ENCODE measurements at regions not wholly inside any gene's neighbourhood (a gene's known extent, or its start where the extent isn't known, plus 50 kb on each side); places are given as distances from the start of the nearest gene placed in this dataset.

- no peaks in the 10 kb centered on the region for H3K27me3 Mint-ChIP-seq (ENCODE audit: low read depth in 3 of 3)
- Histone ChIP-seq H3K27me3 (ENCODE audit: control insufficient read depth in 2 of 2, insufficient read depth in 2 of 2, low read length in 2 of 2) (no peaks in the 10 kb centered on the region), H3K9ac (ENCODE audit: insufficient read depth, low read length, poor library complexity, severe bottlenecking) (no peak overlapping the region), H3K9me3 (replicated peaks in 1 of 2; ENCODE audit: control insufficient read depth in 1 of 2, insufficient read depth in 1 of 2, low read length in 2 of 2) (peaks cover 0 to 3% of the 10 kb centered on the region in 2 donors), H3K4me2 (replicated peaks; ENCODE audit: extremely low read depth, low read length, poor library complexity, severe bottlenecking) (no peak overlapping the region), H2AFZ (ENCODE audit: insufficient read depth, low read depth, low read length, poor library complexity, severe bottlenecking) (no peak overlapping the region), H3K4me3 (replicated peaks in 1 of 3; ENCODE audit: low read depth in 2 of 3, low read length in 3 of 3) (no peak overlapping the region), H3K27ac (ENCODE audit: low read depth in 1 of 2, low read length in 2 of 2) (no peak overlapping the region), H4K20me1 (ENCODE audit: insufficient read depth, low read length) (no peaks in the 10 kb centered on the region), H3K4me1 (ENCODE audit: control insufficient read depth in 1 of 2, insufficient read depth in 2 of 2, low read length in 2 of 2) (no peaks in the 10 kb centered on the region), H3K36me3 (replicated peaks in 1 of 2; ENCODE audit: control insufficient read depth in 1 of 2, insufficient read depth in 2 of 2, low read length in 2 of 2) (no peaks in the 10 kb centered on the region), H3K79me2 (ENCODE audit: insufficient read depth, low read length) (no peaks in the 10 kb centered on the region)
- no peak overlapping the region for H3K27ac Mint-ChIP-seq
- no peak overlapping the region for H3K4me3 Mint-ChIP-seq
- intact Hi-C loops (cut with micrococcal nuclease), result no loop called here
- H3K36me3 Mint-ChIP-seq, result no peaks in the 10 kb centered on the region
- no peak for TF ChIP-seq CTCF (IDR thresholded peaks at IDR 0.05)
- WGBS (ENCODE audit: insufficient coverage), result 83% methylated on average over 1 of the region's 5 CpGs
- no peaks in the 10 kb centered on the region for H3K4me1 Mint-ChIP-seq
- H3K9me3 Mint-ChIP-seq, result peaks cover 0 to 10% (median 4%) of the 10 kb centered on the region in 7 donors
- DNase-seq, result no peak
Observed at GRCh38 chr13:32837307-32837972, 178.8 kb upstream of the KL start.

GRCh38 chr13:32837973-32838927, 178.0 kb upstream of the KL start:
- H3K27ac Mint-ChIP-seq, result no peak overlapping the region
- H2AFZ ChIP-seq (ENCODE audit: insufficient read depth, low read depth, low read length, poor library complexity, severe bottlenecking), result no peak overlapping the region

More at GRCh38 chr13:32837973-32838927, 178.0 kb upstream of the KL start:
- DNase-seq, result no peak
- intact Hi-C loops (cut with micrococcal nuclease), result no loop called here
- Histone ChIP-seq H3K79me2 (ENCODE audit: insufficient read depth, low read length) (no peaks in the 10 kb centered on the region), H3K9ac (ENCODE audit: insufficient read depth, low read length, poor library complexity, severe bottlenecking) (no peak overlapping the region), H3K4me2 (replicated peaks; ENCODE audit: extremely low read depth, low read length, poor library complexity, severe bottlenecking) (no peak overlapping the region), H3K36me3 (replicated peaks in 1 of 2; ENCODE audit: control insufficient read depth in 1 of 2, insufficient read depth in 2 of 2, low read length in 2 of 2) (no peaks in the 10 kb centered on the region), H3K27me3 (ENCODE audit: control insufficient read depth in 2 of 2, insufficient read depth in 2 of 2, low read length in 2 of 2) (no peaks in the 10 kb centered on the region), H3K4me3 (replicated peaks in 1 of 3; ENCODE audit: low read depth in 2 of 3, low read length in 3 of 3) (no peak overlapping the region), H3K9me3 (replicated peaks in 1 of 2; ENCODE audit: control insufficient read depth in 1 of 2, insufficient read depth in 1 of 2, low read length in 2 of 2) (peaks cover 0 to 6% of the 10 kb centered on the region in 2 donors), H3K4me1 (ENCODE audit: control insufficient read depth in 1 of 2, insufficient read depth in 2 of 2, low read length in 2 of 2) (no peaks in the 10 kb centered on the region), H4K20me1 (ENCODE audit: insufficient read depth, low read length) (no peaks in the 10 kb centered on the region), H3K27ac (ENCODE audit: low read depth in 1 of 2, low read length in 2 of 2) (no peak overlapping the region)
- H3K9me3 Mint-ChIP-seq, result peaks cover 0 to 9% (median 4%) of the 10 kb centered on the region in 7 donors
- no peak for TF ChIP-seq CTCF (IDR thresholded peaks at IDR 0.05)
- H3K36me3 Mint-ChIP-seq, result no peaks in the 10 kb centered on the region
- 99% methylated on average over 10 of the region's 18 CpGs for WGBS (ENCODE audit: insufficient coverage)
- no peaks in the 10 kb centered on the region for H3K4me1 Mint-ChIP-seq
- no peaks in the 10 kb centered on the region for H3K27me3 Mint-ChIP-seq (ENCODE audit: low read depth in 3 of 3)
- H3K4me3 Mint-ChIP-seq, result no peak overlapping the region

All from CD14-positive monocyte (primary cell).